ENCODE measurements at regions not wholly inside any gene's neighbourhood (a gene's known extent, or its start where the extent isn't known, plus 50 kb on each side); places are given as distances from the start of the nearest gene placed in this dataset.

GRCh38 chrX:35562395-35562794, 235.7 kb upstream of the MAGEB16 start:
- Histone ChIP-seq H4K20me1 (ENCODE audit: insufficient read depth, low read length) (no peaks in the 10 kb centered on the region), H2AFZ (ENCODE audit: low read length) (no peak overlapping the region), H3K27ac (ENCODE audit: extremely low read length, insufficient read depth, low read length) (no peak overlapping the region), H3K4me2 (ENCODE audit: low read depth, low read length) (no peak overlapping the region), H3K36me3 (replicated peaks in 1 of 2; ENCODE audit: control insufficient read depth in 1 of 2, insufficient read depth in 2 of 2, low read length in 2 of 2) (no peaks in the 10 kb centered on the region), H3K9ac (ENCODE audit: insufficient read depth, low read depth, low read length) (no peak overlapping the region), H3K4me1 (ENCODE audit: insufficient read depth, low read length) (no peaks in the 10 kb centered on the region), H3K4me3 (replicated peaks in 1 of 3; ENCODE audit: insufficient read depth in 1 of 3, low read depth in 2 of 3, low read length in 3 of 3) (no peak overlapping the region), H3K79me2 (ENCODE audit: insufficient read depth, low read length) (no peaks in the 10 kb centered on the region), H3K9me3 (ENCODE audit: low read length) (no peaks in the 10 kb centered on the region), H3K27me3 (ENCODE audit: control insufficient read depth in 1 of 2, insufficient read depth in 2 of 2, low read length in 2 of 2) (no peaks in the 10 kb centered on the region)
- intact Hi-C loops (cut with micrococcal nuclease; ENCODE audit: unreplicated experiment) (no loop called here), in situ Hi-C loops (cut with HindIII; ENCODE audit: extremely low pct_ligation_motif_present, low pct_unique_long_range_greater_than_20kb) (no loop called here)
- BruUV-seq (replicated peaks): no TSS peak
- ChIA-PET CTCF (ENCODE audit: low intra/inter-chr PET ratio, low total read pairs) (no interaction called here), POLR2A (no interaction called here)
- TF ChIP-seq MLX (CRISPR knock-in tag; IDR thresholded peaks at IDR 0.05) (no peak), FOSL2 (CRISPR knock-in tag; IDR thresholded peaks at IDR 0.05) (no peak), ATM (IDR thresholded peaks at IDR 0.05; ENCODE audit: borderline replicate concordance) (no peak), SIN3B (IDR thresholded peaks at IDR 0.05; ENCODE audit: low read length) (no peak), HBP1 (CRISPR knock-in tag; IDR thresholded peaks at IDR 0.05; ENCODE audit: low read depth) (no peak), GATAD2A (CRISPR knock-in tag; IDR thresholded peaks at IDR 0.05) (no peak), ZNF7 (CRISPR knock-in tag; IDR thresholded peaks at IDR 0.05) (no peak), RBAK (CRISPR knock-in tag; IDR thresholded peaks at IDR 0.05) (no peak)
- 30% methylated on average over 3 of the region's 3 CpGs for WGBS (ENCODE audit: low lambda C conversion rate)
- DNase-seq (ENCODE audit: low spot score): no peak
- FAIRE-seq: no peak
- ATAC-seq: no peak

GRCh38 chrX:35590210-35590609, 207.9 kb upstream of the MAGEB16 start:
- Histone ChIP-seq H3K79me2 (ENCODE audit: insufficient read depth, low read length) (no peaks in the 10 kb centered on the region), H3K4me2 (ENCODE audit: low read depth, low read length) (no peak overlapping the region), H3K27me3 (ENCODE audit: control insufficient read depth in 1 of 2, insufficient read depth in 2 of 2, low read length in 2 of 2) (no peaks in the 10 kb centered on the region), H3K4me3 (replicated peaks in 1 of 3; ENCODE audit: insufficient read depth in 1 of 3, low read depth in 2 of 3, low read length in 3 of 3) (no peak overlapping the region), H3K27ac (ENCODE audit: extremely low read length, insufficient read depth, low read length) (no peak overlapping the region), H2AFZ (ENCODE audit: low read length) (no peak overlapping the region), H3K4me1 (ENCODE audit: insufficient read depth, low read length) (no peaks in the 10 kb centered on the region), H3K9me3 (ENCODE audit: low read length) (no peaks in the 10 kb centered on the region), H3K9ac (ENCODE audit: insufficient read depth, low read depth, low read length) (no peak overlapping the region), H4K20me1 (ENCODE audit: insufficient read depth, low read length) (no peaks in the 10 kb centered on the region), H3K36me3 (replicated peaks in 1 of 2; ENCODE audit: control insufficient read depth in 1 of 2, insufficient read depth in 2 of 2, low read length in 2 of 2) (no peaks in the 10 kb centered on the region)
- ATAC-seq (no peak), DNase-seq (ENCODE audit: low spot score) (no peak), FAIRE-seq (no peak)
- no peak for TF ChIP-seq ZNF652 (CRISPR knock-in tag; IDR thresholded peaks at IDR 0.05; ENCODE audit: borderline replicate concordance, low read depth)
- no peak for TF ChIP-seq ZNF629 (CRISPR knock-in tag; conservative IDR thresholded peaks at IDR 0.05)
- TF ChIP-seq ZFP37 (CRISPR knock-in tag; IDR thresholded peaks at IDR 0.05; ENCODE audit: borderline replicate concordance): no peak
- TF ChIP-seq TCF12 (IDR thresholded peaks at IDR 0.05): no peak
- no peak for TF ChIP-seq TCF12 (CRISPR knock-in tag; IDR thresholded peaks at IDR 0.05)
- no peak for TF ChIP-seq PRDM10 (CRISPR knock-in tag; IDR thresholded peaks at IDR 0.05; ENCODE audit: low read depth)
- TF ChIP-seq ZNF558 (CRISPR knock-in tag; IDR thresholded peaks at IDR 0.05; ENCODE audit: borderline replicate concordance): no peak
- no peak for TF ChIP-seq ZNF296 (CRISPR knock-in tag; conservative IDR thresholded peaks at IDR 0.05)
- intact Hi-C loops (cut with micrococcal nuclease; ENCODE audit: unreplicated experiment) (no loop called here), in situ Hi-C loops (cut with HindIII; ENCODE audit: extremely low pct_ligation_motif_present, low pct_unique_long_range_greater_than_20kb) (no loop called here)
- ChIA-PET CTCF (ENCODE audit: low intra/inter-chr PET ratio, low total read pairs) (no interaction called here), POLR2A (no interaction called here)
- BruUV-seq (replicated peaks): no TSS peak

Data from HepG2 (cell line).